ENCODE measurements at regions not wholly inside any gene's neighbourhood (a gene's known extent, or its start where the extent isn't known, plus 50 kb on each side); places are given as distances from the start of the nearest gene placed in this dataset.
A peak's percentile ranks its signal among the peaks of the same experiment; 100 is the strongest.

DNA sequence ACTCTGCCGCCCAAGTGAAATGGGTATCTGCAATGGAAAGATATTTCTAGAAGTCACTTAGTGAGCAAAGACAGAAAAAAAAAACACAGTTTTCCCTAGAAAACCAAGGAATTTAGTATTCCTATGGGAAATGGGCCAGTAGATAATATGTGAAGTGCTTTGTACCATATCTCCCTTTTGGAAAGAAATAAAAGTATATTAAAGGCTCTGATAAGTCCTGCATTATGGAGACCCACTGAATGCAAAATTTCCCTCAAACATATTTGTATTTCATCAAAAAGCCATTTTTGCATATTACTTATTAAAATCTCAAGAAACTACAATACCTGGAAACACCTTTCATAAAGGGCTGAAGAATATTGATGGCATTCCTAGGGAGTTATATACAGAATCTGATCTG lies 51.6 kb upstream of the DYNLRB2 start:
- DNase-seq: no peak

- DNase-seq: no peak
Observed at GRCh38 chr16:80488167-80488566, 52.6 kb upstream of the DYNLRB2 start.

DNA sequence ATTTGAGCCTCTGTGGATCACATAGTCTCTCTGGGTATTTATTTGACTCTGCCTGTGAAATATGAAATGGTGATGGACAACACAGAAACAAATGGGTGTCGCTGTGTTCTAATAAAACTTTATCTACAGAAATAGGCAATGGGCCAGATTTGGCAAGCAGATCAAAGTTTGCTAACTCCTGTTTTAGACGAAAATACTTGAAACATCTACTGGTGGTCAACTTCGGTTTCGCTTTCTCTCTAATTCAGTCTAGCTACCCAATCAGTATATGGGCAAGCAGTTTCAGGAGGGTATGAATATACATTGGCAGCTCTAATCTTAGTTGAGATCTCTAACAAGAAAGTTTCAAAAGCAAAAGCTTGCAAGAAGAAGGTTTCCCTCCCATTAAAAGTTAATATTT lies 60.1 kb upstream of the DYNLRB2 start:
- no peak for DNase-seq

DNA sequence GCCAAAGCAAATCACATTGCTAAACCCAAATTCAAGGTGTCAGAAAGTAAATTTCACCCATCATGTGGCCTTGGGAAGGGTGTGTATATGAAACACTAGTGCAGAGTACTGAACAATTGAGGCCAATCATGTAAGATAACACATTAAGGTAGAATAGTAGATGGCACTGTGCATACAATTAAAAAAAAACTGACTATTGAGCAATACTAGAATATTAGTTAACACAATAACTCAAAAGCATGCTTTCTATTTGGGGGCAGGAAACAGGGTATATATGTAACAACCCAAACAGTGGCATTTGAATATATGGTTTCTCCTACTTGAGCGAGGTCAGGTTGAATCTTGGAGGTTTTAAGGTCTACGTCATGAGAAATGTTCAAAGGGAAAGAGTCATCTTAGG lies 63.0 kb upstream of the DYNLRB2 start:
- no peak for DNase-seq

DNA sequence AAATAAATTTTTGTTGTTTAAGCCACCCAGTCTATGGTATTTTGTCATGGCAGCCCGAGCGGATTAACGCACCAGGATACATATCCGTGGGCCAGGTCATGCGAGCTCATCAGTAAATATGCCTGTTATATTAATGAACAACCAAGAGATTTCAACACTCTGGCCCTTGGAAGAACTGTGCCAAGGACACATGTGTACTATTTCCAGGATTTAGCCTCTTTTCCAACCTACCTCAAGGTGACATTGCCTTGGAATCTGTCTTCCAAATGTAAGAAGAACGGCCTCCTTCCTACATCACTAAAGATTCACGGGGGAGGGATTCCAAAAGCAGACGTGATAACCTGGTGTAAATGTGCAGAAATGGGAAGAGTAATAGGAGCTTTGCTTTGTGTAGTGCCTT lies 72.8 kb upstream of the DYNLRB2 start:
- DNase-seq: no peak

- DNase-seq: peak; percentile 67
Observed at GRCh38 chr16:80466024-80466987, 74.5 kb upstream of the DYNLRB2 start.

- DNase-seq: no peak
Observed at GRCh38 chr16:80463751-80464495, 76.9 kb upstream of the DYNLRB2 start.

GRCh38 chr16:80463326-80463725 lies 77.5 kb upstream of the DYNLRB2 start:
- DNase-seq: no peak

GRCh38 chr16:80462917-80463316 lies 77.9 kb upstream of the DYNLRB2 start:
- no peak for DNase-seq

DNA sequence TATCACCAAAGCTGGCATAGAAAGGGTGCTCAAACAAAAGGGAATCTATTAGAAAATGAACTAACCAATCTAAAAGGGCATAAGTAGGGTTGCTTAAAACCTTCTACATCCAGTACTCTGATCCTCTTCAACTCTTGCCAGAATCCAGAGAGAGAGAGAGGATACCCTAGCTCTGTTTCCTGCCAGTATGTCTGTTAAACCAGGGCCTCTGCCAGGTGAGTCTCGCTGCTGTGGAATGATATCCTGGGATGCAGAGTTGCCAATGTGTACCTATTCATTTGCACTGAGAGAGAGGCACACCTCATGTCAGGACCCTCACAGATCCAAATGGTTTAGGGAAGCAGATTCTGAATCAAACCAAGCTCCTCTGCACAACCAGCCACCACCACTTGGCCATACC lies 79.8 kb upstream of the DYNLRB2 start:
- DNase-seq: no peak

DNA sequence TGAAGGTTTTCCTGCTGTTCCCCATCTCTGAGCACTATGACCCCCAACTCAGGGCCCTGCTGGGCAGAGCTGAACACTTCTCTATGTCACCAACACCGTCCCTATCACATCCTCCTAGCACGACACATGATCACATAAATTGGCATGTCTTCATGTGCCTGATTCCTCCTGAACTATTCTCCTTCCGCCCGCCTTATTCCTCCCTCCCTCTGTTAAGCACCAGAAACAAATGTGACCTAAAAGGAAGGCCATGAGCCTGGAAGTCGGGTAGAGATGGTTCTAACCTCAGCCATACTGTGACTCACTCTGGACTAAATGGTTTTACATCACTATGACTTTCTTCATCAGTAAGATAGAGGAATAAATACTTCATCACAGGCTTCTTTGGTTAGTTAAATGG lies 80.8 kb upstream of the DYNLRB2 start:
- DNase-seq: no peak

- DNase-seq: no peak
Observed at GRCh38 chr16:80459331-80459777, 81.4 kb upstream of the DYNLRB2 start.

DNA sequence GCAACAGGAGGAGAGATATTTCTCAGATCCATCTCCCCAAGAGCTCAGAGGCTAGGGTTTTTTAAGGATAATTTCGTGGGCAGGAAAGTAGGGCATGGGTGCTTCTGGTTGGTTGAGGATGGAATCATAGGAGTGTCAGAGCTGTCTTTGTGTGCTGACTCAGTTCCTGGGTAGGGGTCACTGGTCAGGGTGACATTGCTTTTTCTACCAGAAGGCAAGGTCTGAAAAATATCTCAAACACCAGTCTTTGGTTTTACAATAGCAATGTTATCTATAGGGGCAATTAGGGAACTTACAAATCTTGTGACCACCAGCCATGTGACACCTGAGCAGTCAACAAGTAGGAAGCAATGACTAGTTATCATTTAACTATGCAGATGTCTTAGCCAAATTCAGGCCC lies 82.9 kb upstream of the DYNLRB2 start:
- no peak for DNase-seq

DNA sequence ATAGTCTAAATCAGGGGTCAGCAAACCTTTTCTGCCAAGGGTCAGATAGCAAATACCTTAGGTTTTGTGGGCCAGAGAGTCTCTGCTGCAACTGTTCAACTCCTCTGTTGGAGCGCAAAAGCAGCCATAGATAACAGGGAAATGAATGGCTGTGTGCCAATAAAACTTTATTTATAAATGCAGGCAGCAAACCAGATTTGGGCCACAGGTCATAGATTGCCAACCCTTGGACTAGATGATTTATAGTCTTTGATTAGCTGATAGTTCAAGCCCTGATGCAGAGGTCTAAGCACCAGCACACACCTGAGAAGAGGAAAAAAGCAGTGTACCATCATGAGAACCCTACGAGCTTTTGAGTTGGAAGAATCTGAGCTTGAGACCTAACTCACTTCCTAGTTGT lies 86.0 kb upstream of the DYNLRB2 start:
- DNase-seq: no peak

DNA sequence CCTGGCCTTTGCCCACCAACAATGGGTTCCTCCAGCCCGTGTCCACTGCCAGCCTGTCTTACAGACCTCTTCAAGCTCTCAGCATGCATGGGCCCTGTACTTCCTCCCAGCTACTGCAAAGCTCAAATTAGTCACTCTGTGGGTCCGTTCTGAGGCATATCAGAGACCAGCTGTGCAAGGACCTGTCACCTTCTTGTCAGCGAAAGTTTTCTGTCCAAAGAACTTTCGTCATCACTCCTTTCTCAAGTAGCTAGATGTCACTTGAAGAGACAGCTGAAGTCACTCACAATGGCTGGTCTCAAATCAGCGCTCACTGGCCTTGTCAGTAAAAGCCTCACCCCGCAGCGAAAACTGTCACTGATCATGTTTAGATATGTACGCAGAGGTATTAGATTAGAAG lies 91.4 kb upstream of the DYNLRB2 start:
- no peak for DNase-seq

GRCh38 chr16:80447241-80447640 lies 93.6 kb upstream of the DYNLRB2 start:
- DNase-seq: no peak

- DNase-seq: no peak
Observed at GRCh38 chr16:80442779-80443178, 98.0 kb upstream of the DYNLRB2 start.

- DNase-seq: no peak
Observed at GRCh38 chr16:80441935-80442334, 98.9 kb upstream of the DYNLRB2 start.

DNA sequence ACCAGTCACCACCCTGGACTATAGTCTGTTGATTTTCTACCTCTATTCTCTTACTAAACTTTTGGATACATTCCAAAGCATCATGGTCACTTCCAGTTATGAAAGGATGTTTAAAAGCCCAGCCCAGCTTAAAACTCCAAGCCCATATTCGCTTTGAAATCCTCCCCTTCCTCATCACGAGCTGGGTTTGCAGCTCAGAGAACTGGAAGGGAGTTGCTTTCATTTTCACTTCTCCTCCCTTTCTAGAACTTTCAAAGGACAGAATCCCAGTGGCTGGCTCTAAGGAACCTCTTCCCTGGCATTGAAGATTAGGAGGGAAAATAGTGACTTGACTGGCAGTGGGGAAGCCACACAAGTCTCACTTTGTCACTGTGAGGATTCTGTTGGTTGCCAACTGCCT lies 100.1 kb upstream of the DYNLRB2 start:
- no peak for DNase-seq

GRCh38 chr16:80437707-80438106 lies 103.1 kb upstream of the DYNLRB2 start:
- no peak for DNase-seq

DNA sequence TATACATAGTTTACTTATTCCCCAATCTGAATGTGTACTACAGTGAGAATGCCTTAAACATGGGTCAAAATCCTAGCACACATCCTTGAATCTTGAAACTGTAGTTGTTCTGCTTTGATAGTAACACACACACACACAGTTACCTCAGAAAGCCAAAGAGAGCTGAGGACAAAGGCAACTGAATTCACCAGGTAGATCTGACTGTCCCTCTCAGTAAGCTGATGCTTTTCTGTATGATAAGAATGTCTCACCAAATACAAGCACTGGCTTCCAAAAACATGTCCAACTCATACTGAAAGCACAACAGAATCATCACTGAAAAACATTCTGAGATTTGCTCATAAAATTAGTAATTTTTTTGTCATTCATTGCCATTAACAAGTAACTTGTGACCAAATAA lies 104.3 kb upstream of the DYNLRB2 start:
- no peak for DNase-seq

- DNase-seq: peak; percentile 5
Observed at GRCh38 chr16:80433623-80434022, 107.2 kb upstream of the DYNLRB2 start.

- DNase-seq: no peak
Observed at GRCh38 chr16:80427795-80428194, 113.0 kb upstream of the DYNLRB2 start.
